PC-3 (cell line): ENCODE measurements at regions not wholly inside any gene's neighbourhood (a gene's known extent, or its start where the extent isn't known, plus 50 kb on each side); places are given as distances from the start of the nearest gene placed in this dataset.
A peak's percentile ranks its signal among the peaks of the same experiment; 100 is the strongest.

Source experiments
- ATAC-seq: fragments of 200-7000 bp; cut with Tn5 transposase; 2 replicates; pipeline ENCODE4 v1.9.1; 2020; ENCODE audit warnings: mild to moderate bottlenecking, moderate library complexity
- BruUV-seq: library from RNA; stranded (reverse); fragments of 400-500 nt; replicated peaks from 2 replicates; lab custom pipeline; 2021; lab: Mats Ljungman, UMichigan
- CTCF ChIA-PET: fragments of 300-600 bp; sonication (Branson Sonifier 250); formaldehyde crosslinking; loops from one replicate; lab custom pipeline; 2022; ENCODE audit warnings: antibody characterized with exemption; lab: Charles Lee
- POLR2A ChIA-PET: fragments of 300-600 bp; sonication (Branson Sonifier 250); formaldehyde crosslinking; loops from one replicate; lab custom pipeline; 2022; ENCODE audit warnings: antibody characterized with exemption; ENCODE audit not compliant: unreplicated experiment; lab: Charles Lee
- DNase-seq: peaks from one replicate; pipeline ENCODE4 v3.0.0-alpha.2; 2015
- H2AFZ ChIP-seq: fragments of 300-600 bp; sonication (generic); 2 replicates; pipeline ENCODE4 v1.6.0; 2016; ENCODE audit warnings: antibody characterized with exemption, low read length
- H3F3A ChIP-seq: fragments of 300-600 bp; sonication (generic); one replicate; pipeline ENCODE4 v1.6.0; 2017; ENCODE audit warnings: antibody characterized with exemption, low read length, control low read depth, mild to moderate bottlenecking; ENCODE audit not compliant: unreplicated experiment
- H3K27ac ChIP-seq: fragments of 300-600 bp; sonication (generic); 2 replicates; pipeline ENCODE4 v1.5.1; 2016; ENCODE audit warnings: mild to moderate bottlenecking, low read length
- H3K27me3 ChIP-seq: fragments of 300-600 bp; sonication (generic); 2 replicates; pipeline ENCODE4 v1.6.1; 2016; ENCODE audit warnings: low read length, mixed read lengths
- H3K36me3 ChIP-seq: fragments of 300-600 bp; sonication (generic); 2 replicates; pipeline ENCODE4 v1.6.1; 2016; ENCODE audit warnings: low read depth, mixed run types, low read length, mixed read lengths
- H3K4me1 ChIP-seq: fragments of 300-600 bp; sonication (generic); 2 replicates; pipeline ENCODE4 v1.5.1; 2016; ENCODE audit warnings: low read length; ENCODE audit not compliant: insufficient read depth
- H3K4me2 ChIP-seq: fragments of 300-600 bp; sonication (generic); 2 replicates; pipeline ENCODE4 v1.6.0; 2016; ENCODE audit warnings: low read length
- H3K4me3 ChIP-seq: fragments of 300-600 bp; sonication (generic); 2 replicates; pipeline ENCODE4 v1.5.1; 2016; ENCODE audit warnings: mild to moderate bottlenecking, low read length, mixed read lengths
- H3K79me2 ChIP-seq: fragments of 300-600 bp; sonication (generic); 2 replicates; pipeline ENCODE4 v1.6.1; 2017; ENCODE audit warnings: low read length, mixed read lengths
- H3K9ac ChIP-seq: fragments of 300-600 bp; sonication (generic); 2 replicates; pipeline ENCODE4 v1.6.0; 2016; ENCODE audit warnings: mild to moderate bottlenecking, low read length
- H3K9me2 ChIP-seq: fragments of 300-600 bp; sonication (generic); replicated peaks from 2 replicates; pipeline ENCODE4 v1.6.1; 2016; ENCODE audit warnings: mixed run types, low read length, mixed read lengths
- H3K9me3 ChIP-seq: fragments of 300-600 bp; sonication (generic); 2 replicates; pipeline ENCODE4 v1.6.1; 2016; ENCODE audit warnings: low read length, mixed read lengths
- H4K20me1 ChIP-seq: fragments of 300-600 bp; sonication (generic); 2 replicates; pipeline ENCODE4 v1.6.1; 2016; ENCODE audit warnings: low read length, mixed read lengths
- CTCF ChIP-seq: fragments of 300-600 bp; sonication (generic); conservative IDR thresholded peaks from 2 replicates; pipeline ENCODE4 v1.5.1; 2017; ENCODE audit warnings: antibody characterized with exemption, low read depth, mild to moderate bottlenecking, low read length
- EZH2 ChIP-seq: fragments of 300-600 bp; sonication (generic); IDR thresholded peaks from one replicate; pipeline ENCODE4 v1.6.1; 2017; ENCODE audit warnings: antibody characterized with exemption, mild to moderate bottlenecking, low read length; ENCODE audit not compliant: unreplicated experiment
- EZH2phosphoT487 ChIP-seq: fragments of 300-600 bp; sonication (generic); IDR thresholded peaks from 2 replicates; pipeline ENCODE4 v1.6.1; 2018; ENCODE audit warnings: mild to moderate bottlenecking, antibody characterized with exemption, low read length, borderline replicate concordance
- intact Hi-C: fragments of 100-400 bp; cut with micrococcal nuclease; formaldehyde crosslinking; loops from 2 replicates; pipeline ENCODE4 v1.9.0; 2023

GRCh38 chr13:50149214-50149613 lies 134.0 kb downstream of the KCNRG start:
- DNase-seq, result peak; percentile 75

GRCh38 chr13:50149932-50150331 lies 134.7 kb downstream of the KCNRG start:
- POLR2A ChIA-PET, result interaction anchor here (0.5 to 0.7 kb wide), 3 partner anchors 151 to 872 kb away, joined by 3 read pairs; no protein-coding TSS in a partner anchor

More at GRCh38 chr13:50149214-50149613, 134.0 kb downstream of the KCNRG start:
- Histone ChIP-seq H3K79me2 (no peaks in the 10 kb centered on the region), H3K9me3 (no peaks in the 10 kb centered on the region), H2AFZ (no peak overlapping the region), H3K27ac (peak overlapping the region; percentile 35; the same call in 1 of the 2 replicates), H3K4me3 (no peak overlapping the region; the same call in 1 of the 2 replicates), H3K4me1 (peaks cover 24% of the 10 kb centered on the region), H3K9ac (no peak overlapping the region), H4K20me1 (no peaks in the 10 kb centered on the region), H3K27me3 (no peaks in the 10 kb centered on the region), H3F3A (no peaks in the 10 kb centered on the region), H3K4me2 (peak overlapping the region; percentile 53), H3K9me2 (no peaks in the 10 kb centered on the region), H3K36me3 (no peaks in the 10 kb centered on the region)
- POLR2A ChIA-PET, result interaction anchor here (0.5 to 0.7 kb wide), 2 partner anchors 516 to 873 kb away, joined by 3 read pairs; no protein-coding TSS in a partner anchor
- TF ChIP-seq EZH2 (no peak), CTCF (no peak), EZH2phosphoT487 (no peak)
- intact Hi-C loops, result no loop called here
- CTCF ChIA-PET, result interaction anchor here (0.6 to 0.8 kb wide), 2 partner anchors 72 to 96 kb away, joined by 3 to 4 read pairs; no protein-coding TSS in a partner anchor
- ATAC-seq, result peak; percentile 91
- no TSS peak for BruUV-seq

More at GRCh38 chr13:50149932-50150331, 134.7 kb downstream of the KCNRG start:
- no peak overlapping the region for H3K4me3 ChIP-seq
- no TSS peak for BruUV-seq
- no peaks in the 10 kb centered on the region for H3K27me3 ChIP-seq
- TF ChIP-seq EZH2 (no peak), CTCF (no peak), EZH2phosphoT487 (no peak)
- H3K79me2 ChIP-seq, result no peaks in the 10 kb centered on the region
- no peaks in the 10 kb centered on the region for H3K36me3 ChIP-seq
- DNase-seq (no peak), ATAC-seq (no peak)
- 0 out of 2 replicates have a peak overlapping the region, but pooled peaks have one; percentile 11 for H3K4me2 ChIP-seq
- peaks cover 24% of the 10 kb centered on the region for H3K4me1 ChIP-seq
- H3K9me2 ChIP-seq, result no peaks in the 10 kb centered on the region
- H4K20me1 ChIP-seq, result no peaks in the 10 kb centered on the region
- H2AFZ ChIP-seq, result no peak overlapping the region
- peak overlapping the region; percentile 5; the same call in 1 of the 2 replicates for H3K27ac ChIP-seq
- CTCF ChIA-PET, result interaction anchor here (0.6 kb wide), 2 partner anchors 67 to 73 kb away, joined by 3 to 4 read pairs; no protein-coding TSS in a partner anchor
- intact Hi-C loops, result no loop called here
- no peak overlapping the region for H3K9ac ChIP-seq
- H3K9me3 ChIP-seq, result no peaks in the 10 kb centered on the region
- no peaks in the 10 kb centered on the region for H3F3A ChIP-seq
